BJ (cell line): ENCODE measurements at regions not wholly inside any gene's neighbourhood (a gene's known extent, or its start where the extent isn't known, plus 50 kb on each side); places are given as distances from the start of the nearest gene placed in this dataset.
"Not testable (repeated sequence)": the region's sequence is repeated elsewhere in the genome, so short reads cannot be mapped to it uniquely, and the experiment has no call there.

ENCODE experiments used
- CTCF ChIA-PET: fragments of 350-600 bp; formaldehyde crosslinking; extraction: SDS; loops from one replicate; lab custom pipeline; 2021; ENCODE audit warnings: antibody characterized with exemption, inconsistent platforms; lab: Yijun Ruan, JAX
- POLR2A ChIA-PET: fragments of 300-600 bp; sonication (Branson Sonifier 250); formaldehyde crosslinking; extraction: SDS; loops from one replicate; lab custom pipeline; 2021; ENCODE audit warnings: antibody characterized with exemption; lab: Charles Lee
- DNase-seq: peaks from one replicate; pipeline ENCODE4 v3.0.0-alpha.2; 2011; ENCODE audit warnings: low read depth
- H3K27me3 ChIP-seq: 2 replicates; pipeline ENCODE4 v1.6.0; 2011; ENCODE audit warnings: low read length; ENCODE audit not compliant: control insufficient read depth, insufficient read depth
- H3K36me3 ChIP-seq: 2 replicates; pipeline ENCODE4 v1.5.1; 2011; ENCODE audit warnings: low read length; ENCODE audit not compliant: control insufficient read depth, insufficient read depth
- H3K4me3 ChIP-seq: 2 replicates; pipeline ENCODE4 v1.5.1; 2011; ENCODE audit warnings: low read depth, mild to moderate bottlenecking, control low read depth, low read length
- CTCF ChIP-seq: IDR thresholded peaks from 2 replicates; pipeline ENCODE4 v1.5.1; 2011; ENCODE audit warnings: low read depth, mild to moderate bottlenecking, control low read depth, inconsistent platforms, low read length, moderate library complexity; ENCODE audit not compliant: insufficient read depth

GRCh38 chr4:120211408-120212015, 144.9 kb upstream of the MAD2L1 start:
- TF ChIP-seq CTCF, result no peak
- DNase-seq, result no peak
- H3K36me3 ChIP-seq, result no peaks in the 10 kb centered on the region
- no peak overlapping the region for H3K4me3 ChIP-seq
- ChIA-PET POLR2A (no interaction called here), CTCF (no interaction called here)
- no peaks in the 10 kb centered on the region for H3K27me3 ChIP-seq

GRCh38 chr4:120209706-120210105, 143.1 kb upstream of the MAD2L1 start:
- Histone ChIP-seq H3K36me3 (no peaks in the 10 kb centered on the region), H3K4me3 (no peak overlapping the region), H3K27me3 (no peaks in the 10 kb centered on the region)
- no peak for DNase-seq
- CTCF ChIA-PET, result no interaction called here
- POLR2A ChIA-PET, result no interaction called here
- no peak for TF ChIP-seq CTCF

- ChIA-PET POLR2A (no interaction called here), CTCF (no interaction called here)
- no peaks in the 10 kb centered on the region for H3K36me3 ChIP-seq
- no peak for TF ChIP-seq CTCF
- H3K4me3 ChIP-seq, result no peak overlapping the region
- no peaks in the 10 kb centered on the region for H3K27me3 ChIP-seq
- DNase-seq, result no peak
Measured at GRCh38 chr4:120207021-120207420, 140.4 kb upstream of the MAD2L1 start.

- POLR2A ChIA-PET, result no interaction called here
Measured at GRCh38 chr4:120202222-120202621, 135.6 kb upstream of the MAD2L1 start.

GRCh38 chr4:120200573-120201110, 134.0 kb upstream of the MAD2L1 start:
- CTCF ChIA-PET, DNase-seq, H3K4me3 ChIP-seq, H3K36me3 ChIP-seq, H3K27me3 ChIP-seq, POLR2A ChIA-PET: not testable (repeated sequence)

More at GRCh38 chr4:120202222-120202621, 135.6 kb upstream of the MAD2L1 start:
- H3K27me3 ChIP-seq, result no peaks in the 10 kb centered on the region
- no peaks in the 10 kb centered on the region for H3K36me3 ChIP-seq
- H3K4me3 ChIP-seq, result no peak overlapping the region
- CTCF ChIA-PET, result no interaction called here
- no peak for TF ChIP-seq CTCF
- no peak for DNase-seq

GRCh38 chr4:120198411-120198810, 131.8 kb upstream of the MAD2L1 start:
- no peak overlapping the region for H3K4me3 ChIP-seq
- ChIA-PET POLR2A (no interaction called here), CTCF (interaction anchor here (1.5 kb wide), 1 partner anchor 10 kb away, joined by 3 read pairs; no protein-coding TSS in a partner anchor)
- no peaks in the 10 kb centered on the region for H3K36me3 ChIP-seq
- H3K27me3 ChIP-seq, result no peaks in the 10 kb centered on the region
- no peak for DNase-seq
- TF ChIP-seq CTCF, result no peak
